ENCODE measurements at regions not wholly inside any gene's neighbourhood (a gene's known extent, or its start where the extent isn't known, plus 50 kb on each side); places are given as distances from the start of the nearest gene placed in this dataset.
"Not testable (repeated sequence)": the region's sequence is repeated elsewhere in the genome, so short reads cannot be mapped to it uniquely, and the experiment has no call there.

DNA sequence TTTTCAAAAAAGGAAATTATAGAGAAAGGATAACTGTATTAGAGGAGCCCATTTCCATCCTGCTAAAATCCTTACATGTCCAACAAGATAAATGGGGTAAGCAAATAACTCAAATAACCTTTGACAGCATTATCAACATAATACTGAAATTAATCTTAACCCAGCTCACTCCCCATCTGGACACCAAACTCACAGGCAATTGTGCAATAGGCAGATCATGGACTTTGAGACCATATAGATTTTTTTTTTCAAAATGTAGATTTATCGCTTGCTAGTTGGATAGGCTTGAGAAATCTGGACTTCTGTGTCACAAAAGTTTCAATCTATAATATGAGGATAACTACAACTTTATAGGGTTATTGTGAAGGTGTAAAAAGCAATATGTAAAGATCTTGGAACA, 134.4 kb upstream of the ASCC3 start:
- no peak for DNase-seq

- no peak for DNase-seq
Measured at GRCh38 chr6:101016163-101016562, 135.0 kb upstream of the ASCC3 start.

DNA sequence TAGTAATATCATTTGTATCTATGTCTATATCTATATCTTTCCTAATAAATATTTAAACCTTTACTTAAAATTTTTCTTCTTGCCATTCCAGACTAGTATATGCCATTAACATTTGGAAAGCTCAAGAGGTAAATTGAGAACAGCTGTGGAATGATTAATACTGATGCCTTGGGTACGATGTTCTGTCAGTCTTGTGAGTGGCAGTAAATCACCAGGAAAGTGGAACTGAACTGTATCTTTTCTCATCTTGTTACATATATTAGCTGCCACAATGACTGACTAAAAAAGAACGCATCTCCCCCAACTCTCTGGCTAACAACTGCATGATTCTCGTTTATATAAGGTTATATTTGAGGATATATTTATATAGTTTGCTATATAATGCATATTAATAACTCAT, 137.0 kb upstream of the ASCC3 start:
- DNase-seq, result no peak

DNA sequence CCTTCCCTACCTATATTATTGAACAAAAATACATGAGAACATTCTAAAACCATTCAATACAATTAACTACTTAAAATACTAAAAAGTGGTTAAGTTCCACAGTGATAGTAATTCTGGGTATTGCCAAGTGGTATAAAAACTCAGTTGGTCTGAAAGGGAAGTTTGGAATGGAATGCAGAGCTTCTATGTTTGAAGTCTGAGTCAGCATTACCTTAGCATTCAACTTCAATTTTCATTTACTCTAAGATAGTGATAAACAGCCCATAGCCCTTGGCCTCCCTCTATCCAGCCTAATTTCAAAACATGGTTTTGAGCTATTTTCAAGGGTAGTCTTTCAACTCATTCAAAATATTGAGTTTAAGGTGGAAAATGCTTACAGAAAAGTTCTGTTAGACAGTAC, 140.4 kb upstream of the ASCC3 start:
- no peak for DNase-seq

- no peak for DNase-seq
Measured at GRCh38 chr6:101042966-101043365, 161.8 kb upstream of the ASCC3 start.

GRCh38 chr6:101058296-101058695, 177.2 kb upstream of the ASCC3 start:
- no peak for DNase-seq

DNA sequence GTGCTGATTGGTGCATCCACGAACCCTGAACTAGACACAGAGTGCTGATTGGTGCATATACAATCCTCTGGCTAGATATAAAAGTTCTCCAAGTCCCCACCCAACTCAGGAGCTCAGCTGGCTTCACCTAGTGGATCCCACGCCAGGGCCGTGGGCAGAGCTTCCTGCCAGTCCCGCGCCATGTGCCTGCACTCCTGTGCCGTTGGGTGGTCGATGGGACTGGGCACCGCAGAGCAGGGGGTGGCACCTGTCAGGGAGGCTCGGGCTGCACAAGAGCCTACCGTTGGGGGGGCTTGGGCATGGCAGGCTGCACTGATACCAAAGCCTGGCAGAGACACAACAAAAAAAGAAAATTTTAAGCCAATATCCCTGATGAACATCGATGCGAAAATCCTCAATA, 185.4 kb upstream of the ASCC3 start:
- DNase-seq, result no peak

DNA sequence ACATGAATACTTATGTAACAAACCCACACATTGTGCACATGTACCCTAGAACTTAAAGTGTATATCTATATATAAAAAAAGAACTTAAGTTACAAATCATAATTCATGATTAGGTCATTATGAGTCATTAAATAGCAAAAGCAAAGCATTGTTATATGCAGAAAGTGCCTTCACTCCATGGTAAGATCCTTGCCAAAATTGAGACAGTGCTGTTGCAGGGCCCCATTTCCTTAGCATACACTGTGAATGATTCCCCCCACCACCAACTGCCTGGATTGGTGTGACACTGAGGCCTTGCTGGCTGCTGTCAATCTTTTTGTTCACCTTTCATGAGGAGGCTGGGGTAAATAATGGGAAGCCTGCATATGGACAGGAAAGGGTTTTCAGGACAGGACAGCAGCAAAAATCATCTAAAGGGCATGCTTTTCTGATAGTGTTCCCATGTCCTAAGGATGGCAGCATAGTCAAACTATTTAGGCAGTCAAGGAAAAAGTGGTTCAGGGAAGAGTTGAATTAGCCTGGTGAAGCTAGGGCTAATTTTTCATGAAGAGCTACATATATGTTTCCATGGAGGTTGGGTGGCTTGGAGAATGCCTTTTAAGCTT, 188.2 kb upstream of the ASCC3 start:
- no peak for DNase-seq

DNA sequence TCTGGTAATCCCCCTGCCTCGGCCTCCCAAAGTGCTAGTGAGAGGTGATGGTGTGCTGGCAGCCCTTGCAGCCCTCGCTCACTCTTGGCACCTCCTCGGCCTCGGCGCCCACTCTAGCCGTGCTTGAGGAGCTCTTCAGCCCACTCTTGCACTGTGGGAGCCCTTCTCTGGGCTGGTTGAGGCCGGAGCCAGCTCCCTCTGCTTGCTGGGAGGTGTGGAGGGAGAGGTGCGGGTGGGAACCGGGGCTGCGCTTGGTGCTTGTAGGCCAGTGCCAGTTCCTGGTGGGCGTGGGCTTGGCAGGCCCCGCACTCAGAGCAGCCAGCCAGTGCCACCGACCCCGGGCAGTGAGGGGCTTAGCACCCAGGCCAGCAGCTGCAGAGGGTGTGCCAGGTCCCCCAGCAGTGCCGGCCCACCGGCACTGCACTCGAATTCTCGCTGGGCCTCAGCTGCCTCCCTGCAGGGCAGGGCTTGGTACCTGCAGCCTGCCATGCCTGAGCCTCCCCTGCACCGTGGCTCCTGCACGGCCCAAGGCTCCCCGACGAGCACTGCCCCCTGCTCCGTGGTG, 189.0 kb upstream of the ASCC3 start:
- DNase-seq, result no peak

DNA sequence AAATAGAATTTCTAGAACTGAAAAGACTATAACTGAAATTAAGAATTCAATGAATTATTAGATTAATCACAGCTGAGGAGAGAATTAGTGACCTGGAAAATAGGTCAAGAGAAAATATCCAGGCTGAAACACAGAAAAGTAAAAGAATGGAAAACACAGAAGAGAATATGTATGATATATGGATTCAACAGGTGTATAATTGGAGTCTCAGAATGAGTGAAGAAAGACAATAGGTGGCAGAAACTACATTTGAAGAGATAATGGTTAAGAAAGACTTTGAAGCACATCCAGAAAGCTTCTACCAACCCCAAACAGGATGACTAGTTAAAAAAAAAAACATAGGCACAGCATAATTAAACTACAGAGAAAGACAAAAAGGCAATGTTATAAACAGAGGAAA, 196.2 kb upstream of the ASCC3 start:
- DNase-seq, result no peak

DNA sequence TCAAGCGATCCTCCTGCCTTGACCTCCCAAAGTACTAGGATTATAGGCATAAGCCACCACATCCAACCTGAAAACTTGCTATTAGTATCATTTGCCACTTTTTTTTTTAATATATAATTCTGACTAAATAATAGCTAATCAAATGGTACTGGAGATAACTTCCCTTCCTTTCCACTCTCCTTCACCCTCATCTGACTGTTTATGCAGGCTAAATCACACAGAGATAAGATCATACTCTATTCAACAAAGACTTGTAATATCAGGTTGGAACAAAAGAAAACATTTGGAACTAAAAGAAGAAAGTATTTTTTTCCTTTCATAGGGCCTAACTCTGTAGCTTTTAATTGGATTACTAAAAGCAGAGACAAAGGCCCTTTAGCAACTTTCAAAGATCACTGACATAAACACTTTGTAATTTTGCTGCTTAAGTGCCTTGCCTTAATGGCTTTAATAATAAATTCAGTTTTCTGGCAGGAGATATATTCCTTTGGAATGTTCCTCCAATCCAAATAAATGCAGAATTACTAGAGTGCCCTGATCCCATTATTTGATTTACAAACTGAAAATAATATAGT, 198.7 kb upstream of the ASCC3 start:
- no peak for DNase-seq

- no peak for DNase-seq
Measured at GRCh38 chr6:101080597-101080996, 199.5 kb upstream of the ASCC3 start.

- DNase-seq, result no peak
Measured at GRCh38 chr6:101083533-101084175, 202.5 kb upstream of the ASCC3 start.

DNA sequence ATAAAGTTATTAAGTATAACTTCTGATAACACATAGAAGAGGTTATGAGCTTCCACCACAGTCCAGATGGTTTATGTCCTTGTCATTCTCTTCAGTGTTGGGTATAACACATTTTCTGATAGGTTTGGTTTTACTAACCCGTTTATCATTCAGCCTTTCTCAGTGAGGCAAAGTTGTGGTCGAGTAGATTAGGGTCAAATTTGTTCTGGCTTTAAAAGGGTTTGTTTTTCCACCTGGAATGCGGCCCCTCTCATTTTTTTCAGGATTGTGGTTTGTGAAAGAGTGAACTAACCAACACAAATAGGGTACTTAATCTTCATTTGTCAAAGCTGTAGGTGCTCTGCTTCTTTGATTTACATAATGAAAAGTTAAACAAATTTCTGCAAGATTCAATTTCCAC, 204.2 kb upstream of the ASCC3 start:
- no peak for DNase-seq

- DNase-seq, result no peak
Measured at GRCh38 chr6:101086473-101086872, 205.3 kb upstream of the ASCC3 start.

DNA sequence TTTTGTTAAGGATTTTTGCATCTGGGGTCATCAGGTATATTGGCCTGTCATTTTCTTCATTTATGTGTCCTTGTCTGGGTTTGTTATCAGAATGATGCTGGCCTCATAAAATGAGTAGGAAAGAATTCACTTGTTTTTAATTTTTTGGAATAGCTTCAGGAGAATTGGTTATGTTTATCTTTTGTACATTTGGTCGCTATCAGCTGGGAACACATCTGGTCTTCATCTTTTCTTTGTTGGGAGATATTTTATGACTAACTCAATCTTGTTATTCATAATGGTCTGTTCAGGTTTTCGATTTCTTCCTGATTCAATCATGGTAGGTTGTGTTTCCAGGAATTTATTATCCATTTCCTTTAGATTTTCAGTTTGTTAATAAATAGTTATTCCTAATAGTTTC, 207.5 kb upstream of the ASCC3 start:
- no peak for DNase-seq

- no peak for DNase-seq
Measured at GRCh38 chr6:101089640-101090039, 208.5 kb upstream of the ASCC3 start.

- no peak for DNase-seq
Measured at GRCh38 chr6:101090281-101090680, 209.2 kb upstream of the ASCC3 start.

GRCh38 chr6:101098605-101099004, 217.5 kb upstream of the ASCC3 start:
- DNase-seq, result not testable (repeated sequence)

DNA sequence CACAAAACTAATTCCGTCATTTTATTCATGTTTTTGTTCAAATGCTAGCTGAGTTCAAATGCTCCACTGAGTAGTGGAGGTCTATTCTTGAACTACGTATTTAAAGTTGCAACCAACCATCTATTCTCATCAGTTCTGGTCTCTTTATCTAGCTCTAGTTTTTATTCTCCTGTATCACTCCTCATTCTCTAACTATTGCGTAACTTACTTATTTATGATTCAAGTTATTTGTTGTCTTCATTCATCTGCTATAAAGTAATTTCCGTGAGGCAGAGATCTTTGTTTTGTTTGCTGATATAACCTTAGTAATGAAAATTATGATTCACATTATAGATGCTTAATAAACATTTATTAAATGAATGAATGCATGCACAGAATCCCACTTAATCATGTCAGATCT, 221.6 kb upstream of the ASCC3 start:
- no peak for DNase-seq

DNA sequence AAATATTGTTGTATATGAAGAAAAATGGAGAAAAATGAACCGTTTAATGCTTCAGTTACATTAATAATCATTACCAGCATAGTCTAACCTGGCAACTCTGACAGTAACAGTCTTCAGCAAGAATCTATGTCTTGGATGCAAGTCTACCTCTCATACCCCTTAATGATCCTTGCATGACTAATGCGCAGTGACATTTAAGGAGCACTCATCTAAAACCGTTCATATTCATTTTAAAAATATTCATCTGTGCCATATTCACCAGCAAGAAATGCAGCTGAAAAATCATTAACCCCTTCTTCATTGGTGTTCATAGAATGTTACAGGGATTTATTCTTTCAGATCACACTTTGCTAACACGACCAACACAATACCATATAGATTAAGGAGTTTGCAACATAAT, 227.2 kb upstream of the ASCC3 start:
- DNase-seq, result no peak

GRCh38 chr6:101110814-101111213, 229.7 kb upstream of the ASCC3 start:
- DNase-seq, result no peak

DNA sequence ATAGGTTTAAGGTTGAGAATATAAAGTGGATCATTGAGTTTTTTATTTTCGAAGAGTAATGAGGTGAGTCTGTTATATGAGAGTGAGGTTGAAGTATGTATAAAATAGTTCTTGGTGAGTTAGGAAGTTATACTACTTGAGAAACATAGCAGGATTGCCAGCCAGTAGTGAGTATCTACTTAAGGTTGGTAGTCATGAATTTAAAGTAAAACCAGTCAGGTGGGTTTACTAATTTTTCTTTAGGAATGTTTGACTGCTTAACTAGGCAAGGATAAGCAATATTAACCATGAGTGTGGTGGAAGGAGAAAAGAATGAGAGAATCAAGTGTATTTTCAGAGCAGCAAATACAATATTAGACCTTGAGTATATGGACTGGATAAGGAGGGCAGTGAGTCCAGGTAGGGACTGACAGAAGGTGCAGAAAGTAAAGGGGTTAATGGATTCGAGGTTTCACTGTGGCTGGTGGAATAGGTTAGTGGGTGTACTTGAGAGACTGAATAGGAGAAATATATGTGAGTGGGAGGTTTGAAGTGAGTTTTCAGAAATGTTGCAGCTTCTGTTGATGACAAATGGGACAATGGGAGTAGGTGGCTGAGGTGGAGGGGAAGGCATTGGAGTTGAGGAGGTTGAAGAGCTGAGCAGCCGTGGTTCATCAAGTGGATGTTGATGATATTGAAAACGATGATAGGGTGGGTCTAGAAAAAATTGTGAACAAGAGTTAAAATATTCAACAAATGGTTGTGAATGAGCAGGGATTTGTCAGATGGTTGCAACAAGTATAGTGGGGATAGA, 232.5 kb upstream of the ASCC3 start:
- no peak for DNase-seq

DNA sequence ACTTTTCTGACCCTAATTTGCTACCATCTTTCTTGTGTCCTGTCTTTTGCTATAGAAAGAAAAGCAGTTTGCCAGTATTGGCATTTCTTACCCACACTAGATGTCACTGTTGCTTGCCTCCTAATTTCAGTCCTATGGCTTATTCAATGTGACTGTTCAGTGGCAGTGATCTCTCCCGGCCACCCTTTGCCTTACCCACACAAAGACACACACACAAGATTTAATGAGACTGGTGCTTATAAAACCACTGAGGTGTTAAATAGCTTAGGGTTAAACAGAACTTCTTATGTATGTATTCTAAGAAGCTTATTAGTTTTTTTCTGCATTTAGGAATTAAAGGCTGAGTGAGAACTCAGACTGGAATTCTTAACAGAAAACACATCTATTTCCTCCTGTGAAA, 233.6 kb upstream of the ASCC3 start:
- DNase-seq, result no peak

Data from stimulated activated CD8-positive, alpha-beta memory T cell treated with anti-CD3 and anti-CD28 coated beads, Interleukin-4, amount 100 ng/mL, for 48 hours (primary cell).